Inferior parietal cortex (tissue), 1 donor: ENCODE measurements at regions not wholly inside any gene's neighbourhood (a gene's known extent, or its start where the extent isn't known, plus 50 kb on each side); places are given as distances from the start of the nearest gene placed in this dataset.

Source experiments
- DNase-seq: peaks from one replicate; pipeline ENCODE4 v3.0.0-alpha.2; 2016; ENCODE audit errors: extremely low spot score

GRCh38 chr1:222105393-222105737 is 363.5 kb upstream of the DUSP10 start:
- DNase-seq = no peak

GRCh38 chr1:222104694-222105392 is 363.0 kb upstream of the DUSP10 start:
- DNase-seq = no peak

- no peak for DNase-seq
These were observed 362.2 kb upstream of the DUSP10 start for GRCh38 chr1:222104097-222104496.

GRCh38 chr1:222099746-222100145 is 357.9 kb upstream of the DUSP10 start:
- peak; percentile 21 for DNase-seq

GRCh38 chr1:222098404-222098803 is 356.5 kb upstream of the DUSP10 start:
- DNase-seq = peak; percentile 15

- DNase-seq = no peak
These were observed 355.7 kb upstream of the DUSP10 start for GRCh38 chr1:222097588-222097987.

GRCh38 chr1:222096883-222097282 is 355.0 kb upstream of the DUSP10 start:
- no peak for DNase-seq

GRCh38 chr1:222096476-222096772 is 354.5 kb upstream of the DUSP10 start:
- DNase-seq = no peak

GRCh38 chr1:222095606-222096475 is 354.0 kb upstream of the DUSP10 start:
- no peak for DNase-seq

GRCh38 chr1:222093518-222093917 is 351.6 kb upstream of the DUSP10 start:
- no peak for DNase-seq

- DNase-seq = no peak
These were observed 348.2 kb upstream of the DUSP10 start for GRCh38 chr1:222090103-222090502.

- no peak for DNase-seq
These were observed 345.5 kb upstream of the DUSP10 start for GRCh38 chr1:222087221-222087920.

GRCh38 chr1:222084996-222085395 is 343.1 kb upstream of the DUSP10 start:
- no peak for DNase-seq

- DNase-seq = no peak
These were observed 342.2 kb upstream of the DUSP10 start for GRCh38 chr1:222084048-222084447.

GRCh38 chr1:222081859-222082258 is 340.0 kb upstream of the DUSP10 start:
- no peak for DNase-seq

- DNase-seq = no peak
These were observed 337.7 kb upstream of the DUSP10 start for GRCh38 chr1:222079566-222079965.

- no peak for DNase-seq
These were observed 335.3 kb upstream of the DUSP10 start for GRCh38 chr1:222077206-222077605.

- no peak for DNase-seq
These were observed 332.4 kb upstream of the DUSP10 start for GRCh38 chr1:222074317-222074716.

- DNase-seq = no peak
These were observed 331.6 kb upstream of the DUSP10 start for GRCh38 chr1:222073307-222073995.

- DNase-seq = peak; percentile 69
These were observed 329.5 kb upstream of the DUSP10 start for GRCh38 chr1:222071387-222071786.

- DNase-seq = no peak
These were observed 327.0 kb upstream of the DUSP10 start for GRCh38 chr1:222068937-222069336.

GRCh38 chr1:222068101-222068500 is 326.2 kb upstream of the DUSP10 start:
- no peak for DNase-seq
